ENCODE measurements at regions not wholly inside any gene's neighbourhood (a gene's known extent, or its start where the extent isn't known, plus 50 kb on each side); places are given as distances from the start of the nearest gene placed in this dataset.

DNA sequence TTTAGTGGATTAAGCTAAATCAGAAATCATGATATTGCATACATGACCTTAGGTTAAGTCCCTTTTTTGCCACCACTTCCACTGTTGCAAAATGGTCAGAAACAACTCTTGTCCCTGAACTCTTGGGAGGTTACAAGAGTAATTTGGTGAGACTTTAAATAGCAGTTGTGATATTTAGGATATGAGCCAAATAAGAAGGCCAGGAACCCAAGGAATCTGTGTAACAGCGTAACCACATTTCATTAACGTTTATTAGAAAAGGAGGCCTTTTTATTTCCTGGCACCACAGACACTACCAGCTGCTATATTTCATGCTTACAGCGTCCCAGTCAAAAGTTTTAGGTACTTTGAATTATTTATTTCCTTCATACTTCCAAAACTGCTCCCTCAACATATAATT lies 268.0 kb downstream of the GPD2 start:
- Mint-ChIP-seq H3K4me1 (ENCODE audit: low read depth, unreplicated experiment) (peaks cover 14% of the 10 kb centered on the region), H3K4me3 (ENCODE audit: unreplicated experiment) (no peak overlapping the region), H3K27me3 (ENCODE audit: low read depth, unreplicated experiment) (no peaks in the 10 kb centered on the region), H3K27ac (ENCODE audit: unreplicated experiment) (no peak overlapping the region), H3K36me3 (ENCODE audit: low read depth, unreplicated experiment) (no peaks in the 10 kb centered on the region), H3K9me3 (ENCODE audit: unreplicated experiment) (no peaks in the 10 kb centered on the region)
- Histone ChIP-seq H3K4me2 (ENCODE audit: low read length) (no peak overlapping the region), H3K9ac (ENCODE audit: low read length) (no peak overlapping the region), H3K9me3 (ENCODE audit: insufficient read depth, low read depth, low read length) (no peaks in the 10 kb centered on the region), H3K27me3 (ENCODE audit: insufficient read depth, low read length) (no peaks in the 10 kb centered on the region), H3K4me1 (ENCODE audit: insufficient read depth, low read length) (no peaks in the 10 kb centered on the region), H3K36me3 (ENCODE audit: insufficient read depth, low read length) (no peaks in the 10 kb centered on the region), H3K79me2 (ENCODE audit: insufficient read depth, low read length) (no peaks in the 10 kb centered on the region), H2AFZ (ENCODE audit: low read depth, low read length) (no peak overlapping the region), H3K4me3 (ENCODE audit: insufficient read depth, low read depth, low read length) (no peak overlapping the region), H4K20me1 (ENCODE audit: insufficient read depth, low read length) (no peaks in the 10 kb centered on the region), H3K27ac (ENCODE audit: low read depth, low read length) (no peak overlapping the region)
- TF ChIP-seq EZH2 (IDR thresholded peaks at IDR 0.05; ENCODE audit: insufficient read depth, low read length) = no peak
- TF ChIP-seq, protein P1, sequence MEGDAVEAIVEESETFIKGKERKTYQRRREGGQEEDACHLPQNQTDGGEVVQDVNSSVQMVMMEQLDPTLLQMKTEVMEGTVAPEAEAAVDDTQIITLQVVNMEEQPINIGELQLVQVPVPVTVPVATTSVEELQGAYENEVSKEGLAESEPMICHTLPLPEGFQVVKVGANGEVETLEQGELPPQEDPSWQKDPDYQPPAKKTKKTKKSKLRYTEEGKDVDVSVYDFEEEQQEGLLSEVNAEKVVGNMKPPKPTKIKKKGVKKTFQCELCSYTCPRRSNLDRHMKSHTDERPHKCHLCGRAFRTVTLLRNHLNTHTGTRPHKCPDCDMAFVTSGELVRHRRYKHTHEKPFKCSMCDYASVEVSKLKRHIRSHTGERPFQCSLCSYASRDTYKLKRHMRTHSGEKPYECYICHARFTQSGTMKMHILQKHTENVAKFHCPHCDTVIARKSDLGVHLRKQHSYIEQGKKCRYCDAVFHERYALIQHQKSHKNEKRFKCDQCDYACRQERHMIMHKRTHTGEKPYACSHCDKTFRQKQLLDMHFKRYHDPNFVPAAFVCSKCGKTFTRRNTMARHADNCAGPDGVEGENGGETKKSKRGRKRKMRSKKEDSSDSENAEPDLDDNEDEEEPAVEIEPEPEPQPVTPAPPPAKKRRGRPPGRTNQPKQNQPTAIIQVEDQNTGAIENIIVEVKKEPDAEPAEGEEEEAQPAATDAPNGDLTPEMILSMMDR (IDR thresholded peaks at IDR 0.05; ENCODE audit: insufficient read depth, low read depth, low read length) = no peak
- DNase-seq (ENCODE audit: low read depth) = no peak
- FAIRE-seq = no peak

DNA sequence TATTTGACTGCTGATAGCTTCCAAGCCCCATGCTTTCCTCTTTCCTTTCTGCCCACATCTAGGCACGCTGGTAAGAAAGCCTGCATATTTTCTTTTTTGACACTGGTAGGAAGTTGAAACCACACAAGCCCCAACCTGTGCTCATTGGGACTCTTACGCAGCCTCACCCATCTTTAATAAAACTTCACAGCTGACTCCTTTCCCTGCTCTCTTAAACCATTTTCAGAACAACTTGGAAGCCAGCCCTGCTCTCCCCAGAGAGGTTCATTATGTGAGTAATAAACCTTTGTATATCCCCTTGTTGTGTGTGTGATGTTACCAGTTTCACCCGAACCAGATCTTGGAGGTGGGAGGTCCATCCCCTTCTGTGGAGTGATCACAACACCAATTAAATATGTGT lies 268.4 kb downstream of the GPD2 start:
- no peaks in the 10 kb centered on the region for H4K20me1 ChIP-seq (ENCODE audit: insufficient read depth, low read length)
- no peaks in the 10 kb centered on the region for H3K27me3 ChIP-seq (ENCODE audit: insufficient read depth, low read length)
- no peak overlapping the region for H3K4me3 ChIP-seq (ENCODE audit: insufficient read depth, low read depth, low read length)
- no peak overlapping the region for H3K27ac ChIP-seq (ENCODE audit: low read depth, low read length)
- Mint-ChIP-seq H3K27me3 (ENCODE audit: low read depth, unreplicated experiment) (no peaks in the 10 kb centered on the region), H3K9me3 (ENCODE audit: unreplicated experiment) (no peaks in the 10 kb centered on the region), H3K4me3 (ENCODE audit: unreplicated experiment) (no peak overlapping the region), H3K27ac (ENCODE audit: unreplicated experiment) (no peak overlapping the region), H3K4me1 (ENCODE audit: low read depth, unreplicated experiment) (peaks cover 14% of the 10 kb centered on the region), H3K36me3 (ENCODE audit: low read depth, unreplicated experiment) (no peaks in the 10 kb centered on the region)
- no peak for TF ChIP-seq EZH2 (IDR thresholded peaks at IDR 0.05; ENCODE audit: insufficient read depth, low read length)
- TF ChIP-seq, protein P1 (IDR thresholded peaks at IDR 0.05; ENCODE audit: insufficient read depth, low read depth, low read length) = no peak
- no peak overlapping the region for H2AFZ ChIP-seq (ENCODE audit: low read depth, low read length)
- H3K4me1 ChIP-seq (ENCODE audit: insufficient read depth, low read length) = no peaks in the 10 kb centered on the region
- H3K36me3 ChIP-seq (ENCODE audit: insufficient read depth, low read length) = no peaks in the 10 kb centered on the region
- H3K9ac ChIP-seq (ENCODE audit: low read length) = no peak overlapping the region
- H3K79me2 ChIP-seq (ENCODE audit: insufficient read depth, low read length) = no peaks in the 10 kb centered on the region
- no peak for DNase-seq (ENCODE audit: low read depth)
- H3K9me3 ChIP-seq (ENCODE audit: insufficient read depth, low read depth, low read length) = no peaks in the 10 kb centered on the region
- H3K4me2 ChIP-seq (ENCODE audit: low read length) = no peak overlapping the region
- FAIRE-seq = no peak

DNA sequence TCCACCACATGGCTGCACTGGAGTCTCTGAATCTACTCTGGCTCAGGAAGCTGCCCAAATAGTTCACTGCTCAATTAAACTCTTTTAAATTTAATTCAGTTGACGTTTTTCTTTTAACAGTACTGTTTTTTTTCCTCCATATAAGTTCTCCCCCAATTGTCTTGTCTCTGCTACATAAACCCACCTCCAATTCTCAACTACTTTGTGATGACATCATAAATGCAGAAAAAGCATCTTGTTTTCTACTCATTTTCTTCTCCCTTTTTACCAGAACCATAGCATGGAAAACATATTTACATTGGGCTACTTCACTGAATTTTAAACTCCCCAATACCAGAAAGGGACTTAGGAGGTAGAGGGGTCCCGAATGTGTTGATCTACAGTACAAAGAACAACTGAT lies 270.4 kb downstream of the GPD2 start:
- Mint-ChIP-seq H3K36me3 (ENCODE audit: low read depth, unreplicated experiment) (no peaks in the 10 kb centered on the region), H3K27ac (ENCODE audit: unreplicated experiment) (no peak overlapping the region), H3K27me3 (ENCODE audit: low read depth, unreplicated experiment) (no peaks in the 10 kb centered on the region), H3K4me3 (ENCODE audit: unreplicated experiment) (no peak overlapping the region), H3K9me3 (ENCODE audit: unreplicated experiment) (no peaks in the 10 kb centered on the region), H3K4me1 (ENCODE audit: low read depth, unreplicated experiment) (peaks cover 14% of the 10 kb centered on the region)
- H3K4me3 ChIP-seq (ENCODE audit: insufficient read depth, low read depth, low read length) = no peak overlapping the region
- H3K9me3 ChIP-seq (ENCODE audit: insufficient read depth, low read depth, low read length) = no peaks in the 10 kb centered on the region
- no peak for DNase-seq (ENCODE audit: low read depth)
- no peaks in the 10 kb centered on the region for H3K27me3 ChIP-seq (ENCODE audit: insufficient read depth, low read length)
- H3K27ac ChIP-seq (ENCODE audit: low read depth, low read length) = no peak overlapping the region
- TF ChIP-seq, protein P1 (IDR thresholded peaks at IDR 0.05; ENCODE audit: insufficient read depth, low read depth, low read length) = no peak
- no peak for TF ChIP-seq EZH2 (IDR thresholded peaks at IDR 0.05; ENCODE audit: insufficient read depth, low read length)
- H3K79me2 ChIP-seq (ENCODE audit: insufficient read depth, low read length) = no peaks in the 10 kb centered on the region
- H3K4me1 ChIP-seq (ENCODE audit: insufficient read depth, low read length) = no peaks in the 10 kb centered on the region
- H3K9ac ChIP-seq (ENCODE audit: low read length) = no peak overlapping the region
- no peak overlapping the region for H3K4me2 ChIP-seq (ENCODE audit: low read length)
- H2AFZ ChIP-seq (ENCODE audit: low read depth, low read length) = no peak overlapping the region
- H3K36me3 ChIP-seq (ENCODE audit: insufficient read depth, low read length) = no peaks in the 10 kb centered on the region
- H4K20me1 ChIP-seq (ENCODE audit: insufficient read depth, low read length) = no peaks in the 10 kb centered on the region
- FAIRE-seq = no peak

Data from astrocyte (in vitro differentiated cells and primary cell).